ENCODE measurements at regions not wholly inside any gene's neighbourhood (a gene's known extent, or its start where the extent isn't known, plus 50 kb on each side); places are given as distances from the start of the nearest gene placed in this dataset.

DNA sequence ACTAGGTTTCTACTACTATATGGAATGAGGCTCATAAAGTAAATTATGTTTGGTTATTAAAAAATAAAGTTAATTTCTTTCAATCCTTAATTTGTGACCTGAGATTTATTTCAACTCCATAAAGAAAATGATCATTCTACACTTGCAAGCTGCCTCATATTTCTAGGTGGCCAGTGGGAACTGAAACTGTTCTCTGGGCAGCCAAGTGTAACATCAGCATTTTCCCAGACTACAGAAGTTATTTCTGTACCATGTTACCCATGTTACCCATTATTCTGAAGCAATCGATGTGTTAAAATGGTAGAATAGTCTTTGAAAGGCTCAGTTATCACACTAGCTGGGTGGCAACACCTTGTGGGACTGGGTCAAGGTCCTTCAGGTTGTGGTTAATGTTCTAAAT is 139.3 kb upstream of the FBXO11 start:
- TF ChIP-seq POLR2A (IDR thresholded peaks at IDR 0.05) (no peak), CTCF (IDR thresholded peaks at IDR 0.05) (no peak)
